NCI-H524 treated with DMSO at 0.1 percent for 48 hours (cell line): ENCODE measurements at regions not wholly inside any gene's neighbourhood (a gene's known extent, or its start where the extent isn't known, plus 50 kb on each side); places are given as distances from the start of the nearest gene placed in this dataset.
"Not testable (repeated sequence)": the region's sequence is repeated elsewhere in the genome, so short reads cannot be mapped to it uniquely, and the experiment has no call there.

Experiments used
- DNase-seq: peaks from one replicate; lab custom pipeline; 2025; lab: John Stamatoyannopoulos, UW

GRCh38 chr21:15932726-15933125 lies 202.9 kb downstream of the USP25 start:
- no peak for DNase-seq

GRCh38 chr21:15935530-15935929 lies 205.7 kb downstream of the USP25 start:
- DNase-seq, result no peak

DNA sequence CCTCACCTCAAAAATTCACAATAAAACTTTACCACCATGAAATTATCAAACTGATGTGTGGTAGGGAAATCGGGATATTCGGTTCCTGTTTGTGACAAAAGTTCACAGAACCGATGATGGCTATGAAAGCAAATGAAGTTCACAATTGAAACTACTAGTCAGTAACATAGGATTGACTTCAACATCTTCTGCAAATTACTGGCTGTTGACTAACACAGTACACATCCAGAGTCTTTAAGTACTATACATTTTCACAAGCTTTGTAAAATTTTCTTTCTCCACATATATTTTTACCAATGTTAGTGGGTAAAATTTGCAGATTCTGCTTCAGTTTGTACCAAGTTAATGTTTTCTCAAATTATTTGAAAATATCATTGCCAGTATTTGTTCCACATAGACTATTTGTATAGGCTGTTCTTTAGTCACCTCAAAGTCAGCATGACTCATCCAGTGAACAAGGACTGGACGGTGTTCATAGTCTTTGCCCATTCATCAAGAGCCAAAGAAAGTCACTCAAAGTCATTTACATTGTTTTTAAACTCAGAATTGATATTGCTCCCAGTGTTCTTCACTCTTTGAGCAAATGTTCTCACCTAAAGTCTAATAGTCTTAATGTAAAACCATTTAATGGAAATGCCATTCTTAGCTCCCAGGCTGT lies 213.4 kb downstream of the USP25 start:
- no peak for DNase-seq

- no peak for DNase-seq
Measured at GRCh38 chr21:15947677-15948076, 217.9 kb downstream of the USP25 start.

DNA sequence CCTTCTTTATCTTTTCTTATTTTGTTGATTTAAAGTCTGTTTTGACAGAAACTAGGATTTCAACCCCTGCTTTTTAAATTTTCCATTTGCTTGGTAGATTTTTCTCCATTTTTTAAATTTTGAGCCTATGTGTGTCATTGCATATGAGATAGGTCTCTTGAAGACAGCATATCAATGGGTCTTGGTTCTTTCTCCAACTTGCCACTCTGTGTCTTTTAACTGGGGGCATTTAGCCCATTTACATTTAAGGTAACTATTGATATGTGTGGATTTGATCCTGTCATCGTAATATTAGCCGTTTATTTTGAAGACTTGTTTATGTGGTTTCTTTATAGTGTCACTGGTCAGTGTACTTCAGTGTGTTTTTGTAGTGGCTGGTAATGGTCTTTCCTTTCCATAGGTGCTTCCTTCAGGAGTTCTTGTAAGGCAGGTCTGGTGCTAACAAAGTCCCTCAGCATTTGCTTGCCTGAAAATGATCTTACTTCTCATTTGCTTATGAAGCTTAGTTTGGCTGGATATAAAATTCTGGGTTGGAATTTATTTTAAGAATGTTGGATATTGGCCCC lies 223.9 kb downstream of the USP25 start:
- DNase-seq, result no peak

DNA sequence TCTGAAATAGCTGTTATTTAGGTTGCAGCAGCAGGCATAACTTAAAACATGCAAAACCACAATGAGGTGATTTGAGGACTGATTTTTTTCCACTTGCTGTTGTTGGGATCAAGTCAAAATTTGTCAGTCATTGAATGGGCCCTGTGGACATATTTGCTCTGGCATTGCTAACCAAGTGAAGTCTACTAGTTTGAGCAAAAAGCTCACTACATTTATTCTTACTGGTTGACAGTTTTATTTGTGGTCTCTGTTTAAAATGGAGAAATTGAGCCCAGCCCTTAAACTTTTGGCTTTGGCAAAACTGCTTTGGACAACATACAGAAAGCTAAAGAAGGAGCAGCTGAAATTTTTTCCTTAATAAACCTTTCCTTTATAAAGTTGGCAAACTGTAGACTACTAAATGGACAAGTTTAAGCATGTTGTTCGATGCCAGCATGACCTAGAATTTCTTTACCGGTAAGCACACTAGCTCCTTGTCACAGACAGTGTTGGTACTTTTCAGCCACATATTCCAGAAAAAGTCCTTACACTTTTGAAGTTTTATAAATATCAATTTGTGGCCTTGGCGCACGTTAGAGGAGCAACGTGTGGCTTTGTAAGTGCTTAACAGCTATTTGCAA lies 234.6 kb downstream of the USP25 start:
- no peak for DNase-seq

- DNase-seq, result no peak
Measured at GRCh38 chr21:15966231-15966630, 236.4 kb downstream of the USP25 start.

GRCh38 chr21:15966651-15967050 lies 236.9 kb downstream of the USP25 start:
- DNase-seq, result no peak

- DNase-seq, result no peak
Measured at GRCh38 chr21:15967661-15968060, 237.9 kb downstream of the USP25 start.

- no peak for DNase-seq
Measured at GRCh38 chr21:15968776-15969310, 239.1 kb downstream of the USP25 start.

DNA sequence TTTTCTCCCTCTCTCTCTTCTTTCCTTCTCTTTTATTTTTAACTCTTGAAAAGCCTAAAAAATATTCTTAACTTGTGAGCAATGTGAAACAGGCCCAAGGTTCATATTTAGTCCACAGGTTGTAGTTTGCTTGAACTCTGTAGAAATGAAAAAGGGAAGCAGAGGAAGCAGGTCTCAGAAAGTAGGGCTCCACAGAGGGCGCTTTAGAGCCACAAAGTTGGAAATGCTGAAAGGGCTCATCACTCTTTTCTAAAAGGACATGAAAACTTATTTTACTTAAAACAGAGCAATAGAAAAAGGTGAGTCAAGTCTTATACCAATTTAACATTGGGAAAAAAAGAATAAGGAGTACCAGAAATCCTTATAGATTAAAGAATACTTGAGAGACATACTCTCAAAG lies 247.0 kb downstream of the USP25 start:
- DNase-seq, result no peak

DNA sequence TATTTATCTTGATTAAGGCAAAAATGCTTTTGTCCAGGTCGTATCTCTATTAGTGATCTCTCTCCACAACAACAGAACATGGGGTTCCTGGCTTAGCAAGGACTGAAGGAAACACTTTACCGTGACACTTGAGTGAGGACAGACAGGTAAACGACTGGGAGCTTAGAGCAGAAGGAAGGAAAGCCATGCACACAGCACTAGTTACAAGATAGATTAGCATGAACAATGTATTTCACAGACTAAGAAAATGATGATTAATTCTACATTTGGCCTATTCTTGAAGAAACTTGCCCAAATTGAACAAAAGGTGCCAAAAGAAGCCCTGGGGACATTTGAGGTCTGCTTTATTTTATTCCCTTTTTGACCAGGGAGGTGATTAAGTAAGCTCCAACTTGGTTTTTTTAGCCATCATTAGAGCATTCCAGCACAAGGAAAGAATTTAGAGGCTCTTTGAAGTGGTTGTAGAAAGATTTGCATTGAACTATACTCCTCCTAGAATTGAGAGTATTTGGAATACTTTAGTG lies 248.5 kb downstream of the USP25 start:
- no peak for DNase-seq

DNA sequence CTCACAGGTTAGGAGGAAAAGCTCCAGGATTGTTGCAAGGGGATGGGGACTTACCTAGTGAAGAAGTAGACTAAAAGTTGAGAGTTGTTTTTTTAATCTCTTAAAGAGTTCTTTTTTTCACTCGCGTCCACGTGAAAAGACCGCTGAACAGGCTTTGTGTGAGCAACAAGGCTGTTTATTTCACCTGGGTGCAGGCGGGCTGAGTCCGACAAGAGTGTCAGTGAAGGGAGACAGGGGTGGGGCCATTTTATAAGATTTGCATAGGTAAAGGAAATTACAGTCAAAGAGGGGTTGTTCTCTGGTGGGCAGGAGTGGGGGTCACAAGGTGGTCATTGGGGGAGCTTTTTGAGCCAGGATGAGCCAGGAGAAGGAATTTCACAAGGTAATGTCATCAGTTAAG lies 249.7 kb downstream of the USP25 start:
- DNase-seq, result not testable (repeated sequence)

DNA sequence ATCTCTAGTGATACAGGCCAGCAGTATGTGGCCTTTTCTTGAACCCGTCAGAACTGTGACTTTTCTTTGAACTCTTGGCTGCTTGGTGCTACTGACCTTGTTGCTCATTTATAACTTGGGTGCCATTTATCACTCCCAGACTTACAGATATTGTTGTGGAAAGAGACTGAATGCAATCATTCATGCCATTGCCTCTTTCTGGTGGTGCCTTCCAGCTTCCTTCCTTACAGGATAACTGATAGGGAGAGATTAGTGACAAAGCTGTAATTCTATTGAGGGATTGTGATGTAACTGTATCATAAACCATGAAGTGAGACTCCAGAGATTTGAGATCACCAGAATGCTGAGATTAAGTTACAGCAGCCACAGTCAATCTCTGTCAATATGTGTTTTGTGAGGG lies 256.5 kb downstream of the USP25 start:
- no peak for DNase-seq

DNA sequence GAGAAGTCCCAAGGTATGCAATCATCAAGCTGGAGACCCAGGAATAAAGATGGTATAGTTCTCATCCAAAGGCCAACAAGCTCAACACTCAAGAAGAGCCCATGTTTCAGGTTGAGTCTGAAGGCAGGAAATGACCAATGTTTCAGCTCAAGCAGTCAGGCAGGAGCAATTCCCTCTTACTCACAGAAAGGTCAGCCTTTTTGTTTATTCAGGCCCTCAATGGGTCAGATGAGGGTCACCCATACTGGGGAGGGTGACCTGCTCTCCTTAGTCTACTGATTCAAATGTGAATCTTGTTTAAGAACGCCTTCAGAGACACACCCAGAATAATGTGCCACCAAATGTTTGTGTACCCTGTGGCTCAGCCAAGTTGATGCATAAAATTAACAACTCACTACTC lies 262.4 kb downstream of the USP25 start:
- DNase-seq, result no peak

DNA sequence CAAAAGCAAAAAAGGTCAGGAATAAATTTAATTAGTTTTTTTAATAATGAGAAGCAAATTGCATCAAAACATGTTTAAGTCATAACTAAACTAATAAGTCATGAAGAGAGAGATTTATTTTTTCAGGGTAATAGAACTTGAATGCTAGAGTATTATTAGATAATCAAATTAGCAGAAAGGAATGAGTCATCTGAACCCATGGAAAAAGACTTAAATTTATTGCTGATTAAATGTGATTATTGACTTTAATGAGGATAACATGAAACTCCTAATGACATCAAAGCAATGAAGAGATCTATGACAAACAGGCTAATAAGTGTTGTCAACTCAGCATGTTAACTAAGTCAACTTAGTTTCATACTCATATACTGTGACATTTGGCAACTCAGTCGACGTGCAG lies 264.2 kb downstream of the USP25 start:
- no peak for DNase-seq

DNA sequence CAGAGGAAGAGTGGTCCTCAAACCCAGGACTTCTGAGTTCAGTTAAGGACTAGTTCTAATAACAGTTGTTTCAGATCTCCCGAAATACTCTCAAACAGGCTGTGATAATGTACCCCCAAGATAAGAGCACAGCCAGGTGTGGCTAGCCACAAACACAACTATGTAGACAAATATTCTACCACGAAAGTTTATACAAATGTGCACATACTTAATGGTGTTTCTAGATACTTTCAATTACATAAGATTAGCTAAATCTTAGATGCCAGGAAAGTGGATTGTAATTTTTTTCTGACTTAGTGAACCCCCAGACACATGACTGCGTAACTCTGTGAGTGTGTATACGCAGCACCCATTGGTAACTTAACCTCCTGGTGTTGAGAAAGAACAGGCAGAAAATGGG lies 270.0 kb downstream of the USP25 start:
- no peak for DNase-seq

GRCh38 chr21:16002874-16003466 lies 273.2 kb downstream of the USP25 start:
- DNase-seq, result no peak

- no peak for DNase-seq
Measured at GRCh38 chr21:16004086-16004485, 274.3 kb downstream of the USP25 start.

DNA sequence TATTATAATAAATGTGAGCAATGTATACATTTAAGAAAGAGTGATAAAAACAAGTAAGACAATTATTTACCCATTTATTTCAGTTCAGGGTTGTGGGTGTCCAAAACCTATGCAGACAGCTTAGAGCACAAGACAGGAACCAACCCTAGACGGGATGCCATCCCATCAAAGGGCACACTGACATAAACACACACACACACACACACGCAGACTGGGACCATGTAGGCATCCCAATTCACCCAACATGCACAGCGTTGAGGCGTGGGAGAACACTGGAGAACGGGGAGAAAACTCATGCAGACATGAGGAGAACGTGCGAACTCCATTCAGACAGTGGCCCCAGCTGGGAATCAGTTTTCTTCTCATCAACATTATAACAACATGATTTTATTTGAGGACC lies 274.7 kb downstream of the USP25 start:
- DNase-seq, result no peak

DNA sequence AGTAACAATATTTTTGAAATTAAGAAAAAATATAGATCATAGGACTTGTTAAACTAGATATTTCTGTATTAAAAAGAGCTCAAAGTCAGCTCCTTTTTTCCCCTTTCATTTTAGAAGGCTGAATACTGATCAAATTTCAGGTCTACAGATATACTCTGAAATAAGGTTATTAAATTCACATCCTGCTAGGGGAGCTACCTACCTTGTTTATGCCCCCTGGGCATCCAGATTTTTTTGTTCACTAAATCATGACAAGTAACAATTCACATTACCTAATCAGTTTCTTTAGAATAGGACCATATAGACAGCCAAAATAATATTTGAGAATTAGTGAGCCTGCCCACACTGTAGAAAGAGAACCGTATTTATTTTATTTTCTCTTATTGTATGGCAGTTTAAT lies 276.2 kb downstream of the USP25 start:
- DNase-seq, result no peak

- DNase-seq, result no peak
Measured at GRCh38 chr21:16007943-16008342, 278.2 kb downstream of the USP25 start.

DNA sequence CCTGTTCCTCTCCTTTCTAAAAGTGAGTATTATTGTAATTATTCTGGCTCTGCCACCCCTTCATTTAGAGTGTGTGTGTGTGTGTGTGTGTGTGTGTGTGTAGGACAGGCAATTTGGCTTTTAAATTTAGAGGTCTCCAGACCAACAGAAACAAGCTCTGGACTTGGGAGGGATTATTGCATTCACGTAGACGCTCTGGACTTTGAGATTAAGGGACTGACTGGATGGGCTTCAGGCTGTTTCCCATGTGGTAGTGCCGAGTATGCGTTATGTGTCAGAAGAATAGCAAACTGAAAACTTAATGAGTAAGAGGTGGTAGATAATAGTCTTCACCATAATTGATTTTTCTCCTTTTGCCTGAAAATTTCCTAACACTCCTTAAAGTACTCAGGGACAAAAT lies 281.9 kb downstream of the USP25 start:
- DNase-seq, result no peak
